ENCODE measurements at regions not wholly inside any gene's neighbourhood (a gene's known extent, or its start where the extent isn't known, plus 50 kb on each side); places are given as distances from the start of the nearest gene placed in this dataset.

GRCh38 chr4:18881556-18881955 is 860.0 kb upstream of the LCORL start:
- in situ Hi-C loops (cut with HindIII; ENCODE audit: low pct_unique_long_range_greater_than_20kb, low sequenced_read_pairs) = no loop called here

GRCh38 chr4:18880871-18881270 is 859.3 kb upstream of the LCORL start:
- Histone ChIP-seq H3K9me3 (ENCODE audit: control insufficient read depth, insufficient read depth, low read depth, low read length) (no peaks in the 10 kb centered on the region), H3K4me3 (ENCODE audit: low read depth in 2 of 2, low read length in 2 of 2) (no peak overlapping the region), H3K27me3 (ENCODE audit: control insufficient read depth, insufficient read depth, low read length) (no peaks in the 10 kb centered on the region), H3K36me3 (ENCODE audit: control insufficient read depth, insufficient read depth, low read length) (no peaks in the 10 kb centered on the region; the same call in 1 of the 2 replicates), H3K27ac (ENCODE audit: low read length) (no peak overlapping the region), H3K4me1 (ENCODE audit: control insufficient read depth, insufficient read depth, low read length) (no peaks in the 10 kb centered on the region)
- in situ Hi-C loops (cut with HindIII; ENCODE audit: low pct_unique_long_range_greater_than_20kb, low sequenced_read_pairs) (no loop called here), intact Hi-C loops (cut with micrococcal nuclease; ENCODE audit: unreplicated experiment) (no loop called here)
- no peak for TF ChIP-seq TCF7L2 (IDR thresholded peaks at IDR 0.05; ENCODE audit: low read depth, low read length)
- no peak for TF ChIP-seq POLR2AphosphoS5 (IDR thresholded peaks at IDR 0.05; ENCODE audit: low read depth, low read length)
- no peak for TF ChIP-seq REST (IDR thresholded peaks at IDR 0.05; ENCODE audit: insufficient read depth in 1 of 2, low read depth in 2 of 2, low read length in 1 of 2)
- TF ChIP-seq CTCF (IDR thresholded peaks at IDR 0.05) = no peak
- no peak for TF ChIP-seq SIN3A (IDR thresholded peaks at IDR 0.05; ENCODE audit: borderline replicate concordance, insufficient read depth, low read depth, low read length)
- CTCF ChIA-PET = no interaction called here
- BruUV-seq (replicated peaks) = no TSS peak
- DNase-seq (ENCODE audit: low read depth, low spot score) (no peak), ATAC-seq (no peak)
- POLR2A ChIA-PET = no interaction called here

More at GRCh38 chr4:18881556-18881955, 860.0 kb upstream of the LCORL start:
- no peaks in the 10 kb centered on the region for H3K4me1 ChIP-seq (ENCODE audit: control insufficient read depth, insufficient read depth, low read length)
- no peaks in the 10 kb centered on the region for H3K9me3 ChIP-seq (ENCODE audit: control insufficient read depth, insufficient read depth, low read depth, low read length)
- intact Hi-C loops (cut with micrococcal nuclease; ENCODE audit: unreplicated experiment) = no loop called here
- BruUV-seq (replicated peaks) = no TSS peak
- no peak for TF ChIP-seq REST (IDR thresholded peaks at IDR 0.05; ENCODE audit: insufficient read depth in 1 of 2, low read depth in 2 of 2, low read length in 1 of 2)
- no peak for TF ChIP-seq CTCF (IDR thresholded peaks at IDR 0.05)
- TF ChIP-seq POLR2AphosphoS5 (IDR thresholded peaks at IDR 0.05; ENCODE audit: low read depth, low read length) = no peak
- TF ChIP-seq SIN3A (IDR thresholded peaks at IDR 0.05; ENCODE audit: borderline replicate concordance, insufficient read depth, low read depth, low read length) = no peak
- no peak for TF ChIP-seq TCF7L2 (IDR thresholded peaks at IDR 0.05; ENCODE audit: low read depth, low read length)
- no peaks in the 10 kb centered on the region for H3K27me3 ChIP-seq (ENCODE audit: control insufficient read depth, insufficient read depth, low read length)
- ATAC-seq = no peak
- ChIA-PET POLR2A (no interaction called here), CTCF (no interaction called here)
- no peak overlapping the region for H3K27ac ChIP-seq (ENCODE audit: low read length)
- H3K36me3 ChIP-seq (ENCODE audit: control insufficient read depth, insufficient read depth, low read length) = no peaks in the 10 kb centered on the region; the same call in 1 of the 2 replicates
- no peak for DNase-seq (ENCODE audit: low read depth, low spot score)
- H3K4me3 ChIP-seq (ENCODE audit: low read depth in 2 of 2, low read length in 2 of 2) = no peak overlapping the region

Measured in Panc1 (cell line).